ENCODE measurements at regions not wholly inside any gene's neighbourhood (a gene's known extent, or its start where the extent isn't known, plus 50 kb on each side); places are given as distances from the start of the nearest gene placed in this dataset.

DNA sequence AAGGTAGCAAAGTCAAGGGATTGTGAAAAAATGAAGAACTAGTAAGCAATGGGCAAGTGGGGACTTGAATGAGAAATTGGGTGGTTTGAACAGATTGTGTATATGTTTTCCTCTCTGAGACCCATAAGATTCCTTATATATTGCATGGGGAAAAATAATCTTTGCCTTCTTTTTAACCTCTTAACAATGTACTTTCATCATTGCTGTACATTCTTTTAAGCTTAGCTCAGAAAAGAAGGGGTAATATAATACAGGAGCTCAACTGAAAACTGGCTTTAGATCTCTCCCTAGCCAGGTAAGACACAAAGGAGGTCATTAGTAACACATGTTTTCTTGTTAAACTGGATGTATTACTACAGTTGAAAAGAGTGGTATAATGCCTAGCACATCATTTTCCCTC, 287.2 kb downstream of the RNF144B start:
- DNase-seq (ENCODE audit: low spot score), result no peak

DNA sequence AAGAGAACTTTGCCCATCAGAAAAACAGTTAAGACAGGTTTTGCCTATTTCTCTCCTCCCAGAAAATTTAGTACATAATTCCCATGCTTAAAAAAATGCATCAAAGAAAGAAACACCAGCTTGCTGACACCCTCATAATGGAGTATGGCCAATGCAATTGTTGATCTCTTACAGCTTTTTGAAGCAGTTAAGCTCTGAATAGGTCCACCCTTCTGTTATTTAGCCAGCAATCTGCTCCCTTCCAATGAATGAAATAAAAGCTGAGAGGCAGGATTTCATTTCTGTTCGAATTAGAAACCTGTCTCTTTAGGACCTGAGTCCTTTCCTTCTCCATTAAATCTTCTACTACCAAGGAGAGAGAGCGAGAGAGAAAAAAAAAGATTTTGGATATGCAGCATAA, 288.7 kb downstream of the RNF144B start:
- DNase-seq (ENCODE audit: low spot score), result no peak

DNA sequence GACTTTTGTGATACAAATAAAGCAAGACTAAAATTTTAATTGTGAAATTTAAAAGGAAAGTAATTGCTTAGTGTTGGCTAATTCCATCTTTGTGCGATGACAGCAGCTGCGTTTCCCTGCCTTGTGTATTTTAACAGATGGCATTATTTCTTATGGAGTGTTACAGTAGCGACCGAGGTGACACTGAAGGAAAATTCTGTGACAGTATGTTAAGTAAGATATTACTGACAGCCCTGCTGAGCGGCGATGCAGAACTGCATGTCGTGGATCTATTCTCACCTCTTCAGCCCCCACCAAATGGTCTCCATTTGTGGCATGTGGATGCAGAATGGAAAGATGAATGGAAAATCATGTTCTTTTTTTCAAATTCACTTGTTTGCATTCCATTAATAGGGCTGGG, 289.4 kb downstream of the RNF144B start:
- DNase-seq (ENCODE audit: low spot score), result no peak

DNA sequence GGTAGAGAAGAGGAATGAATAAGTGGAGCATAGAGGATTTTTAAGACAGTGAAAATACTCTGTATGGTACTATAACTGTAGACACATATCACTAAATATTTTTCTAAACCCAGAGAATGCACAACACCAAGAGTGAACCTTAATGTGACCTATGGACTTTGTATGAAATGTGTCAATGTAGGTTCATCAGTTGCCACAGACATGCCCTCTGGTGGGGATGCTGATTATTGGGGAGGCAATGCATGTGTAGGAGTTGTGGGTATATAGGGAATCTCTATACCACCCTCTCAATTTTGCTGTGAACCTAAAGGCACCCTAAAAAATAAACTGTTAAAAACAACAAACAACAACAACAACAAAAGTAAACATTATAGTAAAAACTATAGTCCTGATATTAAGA, 293.7 kb downstream of the RNF144B start:
- no peak for DNase-seq (ENCODE audit: low spot score)

DNA sequence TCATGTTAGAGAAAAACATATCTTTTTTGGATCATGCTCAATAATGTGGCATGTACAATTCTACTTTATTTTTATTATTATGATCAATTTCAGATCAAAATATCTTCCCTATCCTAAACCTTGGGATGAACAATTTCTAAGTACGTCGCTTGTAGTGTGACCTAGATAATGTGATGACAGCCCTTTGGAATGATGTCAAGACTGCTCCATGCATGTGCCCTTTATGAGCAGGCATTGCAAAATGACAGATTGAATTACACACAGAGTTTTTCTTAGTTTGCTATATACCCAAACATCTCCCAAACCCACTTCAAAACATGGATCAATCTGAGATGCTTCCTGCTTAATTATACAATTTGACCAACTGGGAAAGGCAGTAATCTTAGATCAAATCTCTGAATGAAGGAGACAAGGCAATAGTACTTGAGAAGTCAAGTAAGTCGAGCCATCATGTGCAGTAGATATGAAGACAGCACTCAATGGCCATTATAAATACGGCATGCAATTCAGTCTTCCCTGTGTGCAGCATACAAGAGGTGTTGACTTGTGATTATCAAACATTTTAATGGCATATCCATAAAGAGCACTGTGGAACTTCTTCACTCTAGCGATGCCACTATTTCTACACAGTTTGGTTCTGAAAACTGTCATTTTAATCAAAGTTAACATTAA, 294.8 kb downstream of the RNF144B start:
- no peak for DNase-seq (ENCODE audit: low spot score)

DNA sequence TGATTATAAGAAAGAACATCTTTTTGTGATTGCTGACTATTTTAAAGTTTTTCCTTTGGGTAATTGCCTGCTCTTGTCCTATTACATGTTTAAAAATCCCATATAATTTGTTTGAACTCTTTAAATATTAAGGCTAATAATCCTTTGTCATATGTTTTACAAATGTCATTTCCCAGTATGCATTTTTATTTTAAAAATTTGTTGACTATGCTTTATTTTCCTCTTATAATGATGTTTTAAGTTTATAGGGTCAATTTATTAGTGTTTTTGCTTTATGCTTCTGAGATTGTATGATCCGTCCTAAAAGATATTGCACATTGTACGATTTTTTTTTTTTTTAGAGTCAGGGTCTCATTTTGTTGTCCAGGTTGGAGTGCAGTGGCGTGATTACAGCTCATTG, 297.2 kb downstream of the RNF144B start:
- no peak for DNase-seq (ENCODE audit: low spot score)

DNA sequence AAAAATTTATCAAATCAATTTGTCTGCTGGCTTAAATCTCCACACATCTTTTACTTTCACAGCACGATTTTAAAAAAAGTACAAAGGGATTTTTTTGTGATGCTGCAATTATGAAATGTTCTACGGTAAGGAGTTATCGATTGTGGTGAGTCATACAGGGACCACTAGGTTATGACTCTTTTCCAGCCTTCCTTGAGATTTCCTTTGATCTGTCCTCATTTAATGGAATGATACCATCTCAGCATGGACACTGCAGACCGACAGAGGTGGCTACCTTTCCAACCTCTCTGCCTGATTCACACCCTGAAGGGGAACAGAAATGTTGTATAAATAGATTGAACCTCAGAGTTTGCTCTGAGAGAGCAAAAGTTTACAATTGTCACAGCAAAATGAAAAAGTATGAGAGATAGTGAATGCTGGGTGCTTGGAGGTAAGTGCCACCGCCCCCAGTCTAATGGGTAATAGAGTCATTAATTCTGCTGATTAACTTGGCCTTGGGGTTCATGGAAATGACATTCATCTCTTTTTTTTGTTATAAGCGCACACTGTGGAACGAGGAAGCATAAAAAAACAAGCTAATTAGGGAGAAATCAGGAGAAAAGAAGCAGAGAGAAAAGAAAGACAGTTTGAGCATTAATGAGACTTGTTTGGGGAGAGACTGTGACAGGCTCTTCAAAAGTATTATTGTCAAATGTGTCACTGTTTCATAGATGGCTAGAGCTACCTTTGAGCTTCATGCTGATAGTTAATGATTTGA, 306.0 kb downstream of the RNF144B start:
- DNase-seq (ENCODE audit: low spot score), result no peak

DNA sequence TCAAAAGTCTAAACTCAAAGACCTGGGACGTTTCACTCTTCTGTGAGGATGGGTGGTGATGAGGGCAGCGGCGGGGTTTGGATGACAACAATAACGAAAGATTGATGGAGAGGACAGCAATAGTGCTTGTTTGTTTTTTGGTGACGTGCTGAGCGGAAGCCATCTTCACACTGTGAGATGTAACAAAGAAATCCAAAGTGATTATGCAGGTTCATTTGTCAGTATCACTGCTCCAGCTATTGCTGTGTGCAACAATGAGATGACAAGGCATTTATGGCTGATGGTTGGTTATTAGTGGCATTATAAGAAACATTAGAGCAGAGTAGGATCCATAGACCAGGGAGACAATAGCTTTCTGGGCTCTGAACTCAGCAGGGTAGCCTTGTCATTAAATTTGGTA, 306.7 kb downstream of the RNF144B start:
- DNase-seq (ENCODE audit: low spot score), result no peak

DNA sequence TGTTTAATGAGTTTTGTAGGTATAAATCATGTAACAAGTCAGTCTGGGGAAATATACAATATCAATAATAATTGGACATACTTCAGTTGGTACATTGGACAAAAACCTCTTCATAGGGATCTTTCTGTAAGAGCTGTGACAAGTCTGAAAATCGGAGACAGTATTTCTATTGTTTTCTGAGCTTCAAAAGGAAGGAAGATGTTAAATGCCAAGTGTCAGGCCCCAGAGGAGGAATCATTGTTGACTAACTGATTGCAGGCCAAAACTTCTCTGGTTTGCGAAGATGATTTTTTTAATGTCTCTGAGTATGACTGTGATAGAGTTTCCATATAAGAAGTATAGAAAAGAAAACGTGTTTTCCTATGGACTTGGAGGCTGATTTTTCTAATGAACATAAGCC, 316.4 kb downstream of the RNF144B start:
- no peak for DNase-seq (ENCODE audit: low spot score)

DNA sequence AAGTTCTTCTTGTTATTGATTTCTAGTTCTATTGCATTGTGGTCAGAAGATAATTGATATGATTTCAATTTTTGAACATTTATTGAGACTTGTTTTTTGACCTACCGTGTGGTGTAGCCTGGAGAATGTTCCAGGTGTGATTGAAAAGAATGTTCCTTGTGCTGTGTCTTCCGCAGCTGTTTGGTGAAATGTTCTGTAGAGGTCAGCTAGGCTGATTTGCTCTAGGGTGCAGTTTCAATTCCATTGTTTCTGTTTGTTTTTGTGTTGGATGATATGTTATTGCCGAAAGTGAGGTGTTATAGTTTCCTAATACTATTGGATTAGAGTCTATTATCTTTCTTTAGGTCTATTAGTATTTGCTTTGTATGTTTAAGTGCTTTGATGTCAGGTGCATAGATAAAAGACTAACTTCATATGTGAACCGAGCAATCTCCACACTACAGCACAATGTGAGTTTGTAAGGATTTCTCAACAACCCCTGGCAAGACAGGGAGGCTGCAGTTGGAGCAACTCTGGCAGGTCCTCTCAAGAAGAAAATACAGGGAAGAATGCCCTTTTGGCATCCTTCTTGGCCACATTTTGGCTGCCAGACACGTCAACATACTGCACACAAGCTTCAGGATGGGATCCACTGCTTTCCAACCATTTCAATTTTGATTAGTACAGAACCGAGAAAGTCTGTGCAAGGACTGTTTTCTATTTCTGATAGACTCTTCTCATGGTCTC, 320.7 kb downstream of the RNF144B start:
- no peak for DNase-seq (ENCODE audit: low spot score)

DNA sequence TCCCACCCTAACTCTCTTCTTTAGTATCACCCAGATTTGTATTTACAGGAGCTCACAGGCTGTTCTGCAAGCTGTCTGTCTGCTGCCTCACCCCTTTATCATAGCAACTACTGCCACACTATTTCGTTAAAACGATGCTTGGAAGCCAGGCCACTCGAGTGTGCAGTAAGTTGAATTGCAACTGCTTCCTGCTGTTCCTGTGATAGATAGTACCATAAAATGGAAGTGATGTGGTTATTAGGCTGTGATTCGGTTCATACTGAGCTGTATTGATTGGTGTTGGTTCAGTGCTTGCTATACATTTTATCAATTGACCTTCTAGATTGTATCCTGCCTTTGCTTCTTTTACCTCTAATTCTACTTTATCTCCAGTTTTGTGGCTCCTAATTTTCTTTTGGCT, 325.4 kb downstream of the RNF144B start:
- no peak for DNase-seq (ENCODE audit: low spot score)

DNA sequence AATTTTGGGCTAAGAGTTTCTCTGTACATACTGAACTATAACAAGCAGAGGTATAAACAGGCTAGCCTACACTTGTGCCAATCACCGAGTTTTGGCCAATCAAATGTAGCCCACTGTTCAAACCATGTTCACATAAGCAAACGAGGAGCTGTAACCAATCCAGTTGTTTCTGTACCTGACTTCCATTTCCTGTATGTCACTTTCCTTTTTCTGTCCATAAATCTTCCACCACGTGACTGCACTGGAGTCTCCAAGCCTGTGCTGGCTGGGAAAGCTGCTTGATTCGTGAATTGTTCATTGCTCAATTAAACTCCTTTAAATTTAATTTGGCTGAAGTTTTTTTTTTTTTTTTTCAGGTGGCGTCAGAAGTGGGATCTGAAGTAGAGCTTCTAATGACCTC, 332.9 kb downstream of the RNF144B start:
- no peak for DNase-seq (ENCODE audit: low spot score)

DNA sequence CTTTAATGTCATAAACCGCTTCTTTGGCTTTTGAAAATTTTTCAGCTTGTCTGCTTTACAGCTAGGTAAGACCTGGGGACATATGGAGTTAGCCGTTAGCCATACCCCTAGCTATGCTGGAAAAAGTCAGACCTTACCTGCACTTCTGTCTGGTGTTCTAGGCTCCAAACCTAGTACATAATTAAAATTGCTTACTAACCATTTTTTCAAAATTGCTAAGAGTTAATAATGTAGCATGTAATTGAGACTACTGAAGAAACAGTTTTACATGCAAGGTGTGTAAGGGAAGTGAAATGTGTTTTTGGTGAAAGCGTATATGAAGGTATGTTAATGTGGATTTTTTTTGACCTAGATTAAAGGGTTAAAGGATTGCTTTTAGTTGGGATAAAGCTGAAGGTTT, 336.9 kb downstream of the RNF144B start:
- no peak for DNase-seq (ENCODE audit: low spot score)

DNA sequence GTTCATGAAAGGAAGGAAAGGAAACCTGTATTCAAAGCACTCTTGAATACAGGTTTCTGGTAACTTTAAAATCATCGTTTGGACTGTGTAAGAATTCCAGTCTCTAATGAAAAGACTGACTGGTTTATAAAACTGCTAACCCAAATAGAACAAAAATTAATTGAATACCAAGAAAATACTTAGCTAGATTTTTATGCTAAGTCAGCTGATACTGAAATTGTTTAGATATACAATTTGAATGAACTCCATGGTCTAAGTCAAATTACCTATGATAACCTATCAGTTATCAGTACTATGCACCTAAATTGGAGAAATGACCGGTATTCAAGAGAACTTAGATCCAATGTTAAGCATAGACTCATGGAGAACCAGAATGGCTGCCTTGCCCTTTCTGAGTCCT, 338.3 kb downstream of the RNF144B start:
- DNase-seq (ENCODE audit: low spot score), result no peak

DNA sequence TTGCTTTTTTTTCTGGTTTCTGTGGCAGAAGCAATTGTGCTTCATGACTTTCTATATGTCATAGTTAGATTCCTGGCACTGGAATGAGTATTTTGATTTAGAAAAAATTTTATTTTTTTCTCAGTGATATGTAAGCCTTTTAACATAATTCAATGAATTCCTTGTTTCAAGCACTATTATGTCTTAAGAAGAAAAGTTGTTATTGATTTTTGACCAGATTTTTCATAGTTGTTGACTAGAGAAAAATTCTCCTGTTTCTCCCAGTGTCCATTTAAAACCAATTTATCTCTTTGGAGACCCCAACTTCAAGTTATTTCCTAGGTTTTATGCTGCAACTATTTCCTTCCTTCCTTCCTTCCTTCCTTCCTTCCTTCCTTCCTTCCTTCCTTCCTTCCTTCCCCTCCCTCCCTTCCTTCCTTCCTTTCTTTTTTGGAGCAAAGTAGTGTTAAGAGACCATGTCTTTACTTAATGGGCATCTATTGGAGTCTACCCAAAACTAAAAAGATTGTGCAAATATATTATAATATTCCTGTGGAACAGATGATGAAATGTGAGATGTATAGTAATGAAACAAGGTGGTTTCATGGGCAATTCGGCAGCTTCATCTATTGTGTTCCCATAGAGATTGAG, 346.9 kb downstream of the RNF144B start:
- no peak for DNase-seq (ENCODE audit: low spot score)

DNA sequence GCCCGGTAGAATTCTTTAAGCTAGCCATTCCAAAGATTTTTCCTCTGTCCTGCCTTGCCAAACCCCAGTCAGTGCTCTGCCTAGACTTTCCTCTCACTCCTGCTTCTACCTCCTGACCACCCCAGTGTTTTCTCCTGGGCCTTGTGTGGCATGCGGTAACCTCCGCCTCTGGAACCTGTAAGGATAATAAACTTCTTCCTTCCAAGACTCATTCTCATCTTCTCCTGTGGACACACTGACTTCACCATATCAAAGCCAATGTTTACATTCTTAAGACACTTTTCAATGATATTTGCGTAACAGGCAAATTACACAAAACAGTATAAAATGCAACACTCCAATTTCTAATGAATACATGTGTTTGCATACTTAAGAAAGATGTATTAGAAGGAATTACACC, 354.6 kb downstream of the RNF144B start:
- DNase-seq (ENCODE audit: low spot score), result no peak

DNA sequence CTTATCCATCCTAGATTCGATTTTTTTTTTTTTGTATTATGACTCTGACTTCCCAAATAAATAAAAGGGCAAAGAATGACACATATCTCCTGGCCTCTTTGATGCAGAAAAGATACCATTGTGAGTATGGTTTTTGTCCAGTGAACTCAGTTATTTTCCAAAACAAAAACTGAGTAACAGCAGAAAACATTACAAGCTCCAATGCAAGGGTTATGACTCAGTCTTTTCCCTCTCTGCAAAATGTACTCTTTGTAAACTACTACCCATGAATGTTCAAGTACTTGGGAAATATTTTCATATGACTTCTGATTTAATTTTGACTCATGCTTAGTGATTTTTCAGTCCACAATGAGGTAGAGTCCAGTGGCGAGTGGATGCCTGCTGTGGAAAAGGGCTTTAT, 355.3 kb downstream of the RNF144B start:
- DNase-seq (ENCODE audit: low spot score), result no peak

DNA sequence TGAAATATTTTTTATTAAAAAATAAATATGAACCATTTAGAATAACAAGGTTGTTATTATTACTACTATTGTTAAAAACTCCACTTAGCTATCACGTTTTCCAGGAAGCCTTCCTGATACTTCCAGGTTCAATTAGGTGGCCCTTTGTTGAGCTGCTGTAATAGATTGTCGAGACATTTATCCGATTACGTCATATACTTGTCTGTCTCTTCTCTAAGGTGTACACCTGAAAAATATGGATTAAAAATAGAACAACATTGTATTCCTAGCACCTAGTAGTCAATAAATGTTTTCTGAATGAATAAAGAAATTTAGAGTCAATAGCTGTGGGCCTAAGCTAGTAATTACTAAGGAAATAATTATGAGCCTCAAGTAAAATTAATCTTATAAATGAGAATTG, 359.6 kb downstream of the RNF144B start:
- no peak for DNase-seq (ENCODE audit: low spot score)

DNA sequence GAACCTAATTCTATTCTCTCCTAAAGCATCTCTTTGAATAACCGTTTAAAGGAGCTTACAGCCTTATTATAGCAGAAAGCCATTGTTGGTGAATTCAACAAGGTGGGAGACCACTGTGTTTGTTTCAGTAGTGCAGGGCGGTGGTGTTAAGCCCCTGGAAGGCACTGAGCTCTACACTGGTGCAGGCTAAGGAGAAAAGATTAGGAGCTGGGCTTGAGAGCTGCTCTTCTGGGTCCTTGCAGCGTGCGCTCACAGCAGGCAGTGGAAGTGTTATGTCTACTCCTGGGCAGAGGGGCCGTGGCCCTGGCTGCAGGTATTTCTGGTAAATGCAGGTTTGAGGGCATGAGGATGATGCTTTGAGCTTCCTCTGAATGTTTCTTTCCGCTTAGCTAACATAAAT, 361.2 kb downstream of the RNF144B start:
- DNase-seq (ENCODE audit: low spot score), result no peak

DNA sequence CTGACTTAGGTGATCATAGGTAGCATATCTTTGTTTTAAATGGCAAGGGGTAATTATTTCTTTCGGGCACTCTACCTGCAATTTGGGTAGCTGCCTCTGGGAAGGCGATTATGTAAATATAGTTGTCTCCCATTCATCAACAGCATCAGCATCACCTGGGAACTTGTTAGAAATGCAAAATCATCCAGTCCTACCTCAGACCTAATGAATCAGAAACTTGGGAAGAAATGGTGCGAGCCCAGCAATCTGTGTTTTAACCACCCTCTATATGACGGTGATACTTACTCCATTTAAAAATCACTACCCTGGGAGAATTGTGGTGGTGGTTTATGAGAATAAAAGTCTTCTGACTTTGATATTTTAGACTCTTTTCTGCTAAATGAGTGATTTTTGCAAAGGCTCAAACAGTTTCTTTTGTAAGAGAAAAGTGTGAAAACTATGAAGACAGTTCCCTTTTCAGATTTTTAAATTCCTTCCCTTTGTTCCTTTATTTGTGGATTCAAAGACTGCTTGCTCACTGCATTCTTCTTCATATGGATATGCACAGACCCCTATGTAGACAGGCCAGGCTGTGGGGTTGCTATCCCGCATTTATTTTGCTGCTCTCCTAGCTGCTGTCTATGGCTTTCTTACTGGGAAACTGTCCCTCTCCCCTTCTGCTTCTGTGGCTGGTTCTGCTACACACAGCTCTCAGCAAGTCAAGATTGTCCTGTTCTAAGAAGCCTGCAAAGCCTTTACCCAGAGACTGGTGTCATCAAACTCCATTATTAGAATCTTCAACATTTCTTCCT, 365.3 kb downstream of the RNF144B start:
- DNase-seq (ENCODE audit: low spot score), result no peak

DNA sequence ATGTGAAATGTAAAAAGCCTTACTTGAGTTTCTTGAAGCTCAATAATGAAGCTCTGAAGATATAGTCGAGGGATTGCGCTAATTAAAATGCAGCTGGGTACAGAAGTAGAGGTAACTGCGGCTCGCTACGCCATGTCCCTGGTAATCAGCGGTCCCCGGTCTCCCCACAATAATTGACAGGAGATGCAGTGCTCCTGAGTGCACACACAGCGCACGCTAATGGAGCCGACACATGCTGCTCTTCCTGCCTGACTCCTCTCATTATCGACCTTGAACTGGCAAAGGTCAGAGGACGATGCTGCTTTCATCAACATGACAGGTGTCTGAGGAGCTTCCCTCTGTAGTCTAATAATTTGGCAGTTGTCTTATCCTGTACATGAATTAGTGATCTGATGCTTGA, 365.9 kb downstream of the RNF144B start:
- no peak for DNase-seq (ENCODE audit: low spot score)

DNA sequence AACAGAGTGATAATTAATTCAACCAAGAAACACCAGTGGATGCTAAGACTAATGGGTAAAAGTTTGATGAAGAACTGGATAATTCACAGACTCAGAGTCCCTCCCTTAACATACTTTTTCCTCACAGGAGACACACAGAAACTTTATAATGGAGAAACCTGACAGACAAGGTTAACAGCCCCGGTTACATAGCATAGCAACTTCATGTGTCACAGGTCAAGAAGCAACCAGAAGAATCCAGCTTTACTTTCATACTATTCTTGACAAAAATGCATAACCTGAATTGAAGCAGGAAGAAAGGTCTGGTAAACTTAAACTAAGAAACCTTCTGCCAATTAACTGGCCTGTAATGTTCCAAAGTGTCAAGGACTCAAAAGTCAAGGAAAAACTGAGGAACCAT, 375.9 kb downstream of the RNF144B start:
- no peak for DNase-seq (ENCODE audit: low spot score)

All from cerebellar cortex (tissue), 1 donor.